ENCODE measurements at regions not wholly inside any gene's neighbourhood (a gene's known extent, or its start where the extent isn't known, plus 50 kb on each side); places are given as distances from the start of the nearest gene placed in this dataset.

DNA sequence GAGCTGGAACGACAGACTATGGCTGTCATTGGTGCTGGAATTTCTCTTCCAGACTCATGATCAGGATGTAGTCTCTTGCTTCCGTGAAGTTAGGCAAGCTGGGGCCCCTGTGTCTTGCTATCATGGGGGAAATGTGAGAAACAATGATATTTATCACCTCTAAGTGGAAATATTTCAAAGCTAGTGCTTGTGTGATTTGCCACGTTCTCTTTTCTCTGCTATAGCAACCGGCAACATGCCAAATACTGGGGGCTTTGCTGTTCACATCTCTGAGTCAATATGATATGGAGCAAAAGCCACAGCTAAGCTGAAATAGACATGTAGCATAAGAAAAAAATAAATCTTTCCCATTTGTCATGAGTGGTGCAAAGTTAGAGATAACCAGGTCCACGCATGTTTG, 668.2 kb upstream of the IGFBP3 start:
- Mint-ChIP-seq H3K27ac (no peak overlapping the region), H3K4me3 (no peak overlapping the region), H3K27me3 (ENCODE audit: low read depth) (no peaks in the 10 kb centered on the region), H3K9me3 (peaks cover 8% of the 10 kb centered on the region), H3K36me3 (ENCODE audit: low read depth) (no peaks in the 10 kb centered on the region), H3K4me1 (ENCODE audit: low read depth) (no peaks in the 10 kb centered on the region)
- CTCF ChIA-PET, result no interaction called here
- no peak for DNase-seq
- intact Hi-C loops (cut with micrococcal nuclease), result no loop called here

DNA sequence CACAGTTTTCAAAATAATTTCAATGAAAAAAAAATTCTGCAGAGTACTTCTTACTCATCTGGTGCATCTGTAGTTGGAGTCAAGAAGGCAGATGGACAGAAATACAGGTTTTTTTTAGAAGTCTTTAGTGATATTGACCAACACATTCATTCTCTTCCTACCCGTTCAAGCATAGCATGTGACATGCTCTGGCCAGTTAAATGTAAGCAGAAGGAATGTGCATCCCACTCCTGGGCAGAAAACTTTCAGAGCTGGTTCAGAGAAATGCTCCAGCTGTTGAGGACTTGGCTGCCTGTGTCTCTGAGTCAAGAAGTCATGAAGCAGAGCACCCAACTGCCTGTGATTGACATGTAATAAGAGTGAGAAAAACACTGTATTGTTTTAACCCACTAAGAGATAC, 665.3 kb upstream of the IGFBP3 start:
- Mint-ChIP-seq H3K27ac (no peak overlapping the region), H3K27me3 (ENCODE audit: low read depth) (no peaks in the 10 kb centered on the region), H3K36me3 (ENCODE audit: low read depth) (no peaks in the 10 kb centered on the region), H3K4me3 (no peak overlapping the region), H3K9me3 (peaks cover 3% of the 10 kb centered on the region), H3K4me1 (ENCODE audit: low read depth) (no peaks in the 10 kb centered on the region)
- no peak for DNase-seq
- CTCF ChIA-PET, result no interaction called here
- intact Hi-C loops (cut with micrococcal nuclease), result no loop called here

DNA sequence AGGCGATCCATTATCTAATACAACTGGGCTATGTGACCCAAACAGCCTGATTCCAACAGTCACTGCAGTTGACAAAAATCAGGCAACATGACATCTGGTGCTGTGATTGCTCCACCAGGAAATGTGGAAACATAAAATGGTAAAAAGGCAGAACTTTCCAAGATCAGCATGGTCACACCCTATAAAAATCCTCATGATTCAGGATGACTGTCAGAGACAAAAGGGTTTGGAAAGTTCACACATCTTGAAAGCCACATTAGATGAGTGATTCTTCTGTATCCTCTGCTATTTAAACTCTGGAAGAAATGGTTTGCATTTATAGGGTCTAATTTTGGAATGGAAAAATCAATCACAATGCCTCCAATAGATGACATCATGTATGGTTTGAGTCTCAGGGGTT, 662.6 kb upstream of the IGFBP3 start:
- H3K4me3 Mint-ChIP-seq, result no peak overlapping the region
- DNase-seq, result no peak
- CTCF ChIA-PET, result no interaction called here
- intact Hi-C loops (cut with micrococcal nuclease), result no loop called here
- H3K4me1 Mint-ChIP-seq (ENCODE audit: low read depth), result no peaks in the 10 kb centered on the region
- H3K9me3 Mint-ChIP-seq, result peaks cover 2% of the 10 kb centered on the region
- H3K27me3 Mint-ChIP-seq (ENCODE audit: low read depth), result no peaks in the 10 kb centered on the region
- no peak overlapping the region for H3K27ac Mint-ChIP-seq
- H3K36me3 Mint-ChIP-seq (ENCODE audit: low read depth), result no peaks in the 10 kb centered on the region

DNA sequence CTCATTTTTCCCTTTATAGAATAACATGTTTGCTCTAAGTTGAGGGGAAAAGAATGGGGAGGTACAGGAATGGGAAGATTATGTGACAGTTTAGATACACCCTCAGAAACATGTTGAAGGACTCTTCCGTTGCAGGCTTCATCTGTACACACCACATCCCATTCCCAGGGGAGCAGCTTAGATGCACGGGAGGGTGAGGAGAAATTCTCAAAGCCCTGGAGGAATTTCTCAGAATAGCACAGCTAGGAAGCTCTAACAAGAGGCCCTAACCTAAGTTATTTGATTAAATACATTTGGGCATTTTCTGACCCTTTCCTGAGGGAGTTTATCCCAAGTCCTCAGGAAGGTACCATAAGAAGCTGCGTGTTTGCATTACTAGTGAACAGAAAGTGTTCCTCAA, 660.2 kb upstream of the IGFBP3 start:
- DNase-seq, result no peak
- H3K4me1 Mint-ChIP-seq (ENCODE audit: low read depth), result no peaks in the 10 kb centered on the region
- H3K27me3 Mint-ChIP-seq (ENCODE audit: low read depth), result no peaks in the 10 kb centered on the region
- intact Hi-C loops (cut with micrococcal nuclease), result no loop called here
- CTCF ChIA-PET, result no interaction called here
- H3K9me3 Mint-ChIP-seq, result no peaks in the 10 kb centered on the region
- no peaks in the 10 kb centered on the region for H3K36me3 Mint-ChIP-seq (ENCODE audit: low read depth)
- no peak overlapping the region for H3K4me3 Mint-ChIP-seq
- no peak overlapping the region for H3K27ac Mint-ChIP-seq

DNA sequence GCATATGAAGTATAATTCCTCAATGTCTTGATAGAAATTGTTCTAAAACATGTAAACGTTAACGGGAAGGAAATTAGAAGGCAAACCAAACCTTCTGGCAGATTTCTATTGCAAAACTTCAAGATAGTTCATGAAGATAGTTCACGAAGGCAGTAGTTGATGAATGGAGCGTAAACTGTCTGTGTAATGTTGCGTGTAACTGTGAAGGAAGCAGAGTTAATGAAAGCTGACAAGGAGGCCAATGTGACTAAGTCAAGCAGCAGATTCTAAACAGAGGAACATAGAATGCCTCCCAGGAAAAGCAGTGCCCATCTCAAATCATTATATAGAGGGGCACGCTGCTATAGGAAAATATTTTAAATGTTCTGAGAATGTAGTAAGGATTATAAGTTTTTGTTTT, 659.7 kb upstream of the IGFBP3 start:
- intact Hi-C loops (cut with micrococcal nuclease), result no loop called here
- CTCF ChIA-PET, result no interaction called here
- H3K36me3 Mint-ChIP-seq (ENCODE audit: low read depth), result no peaks in the 10 kb centered on the region
- H3K27ac Mint-ChIP-seq, result no peak overlapping the region
- no peaks in the 10 kb centered on the region for H3K27me3 Mint-ChIP-seq (ENCODE audit: low read depth)
- H3K4me1 Mint-ChIP-seq (ENCODE audit: low read depth), result no peaks in the 10 kb centered on the region
- no peak overlapping the region for H3K4me3 Mint-ChIP-seq
- no peak for DNase-seq
- no peaks in the 10 kb centered on the region for H3K9me3 Mint-ChIP-seq

DNA sequence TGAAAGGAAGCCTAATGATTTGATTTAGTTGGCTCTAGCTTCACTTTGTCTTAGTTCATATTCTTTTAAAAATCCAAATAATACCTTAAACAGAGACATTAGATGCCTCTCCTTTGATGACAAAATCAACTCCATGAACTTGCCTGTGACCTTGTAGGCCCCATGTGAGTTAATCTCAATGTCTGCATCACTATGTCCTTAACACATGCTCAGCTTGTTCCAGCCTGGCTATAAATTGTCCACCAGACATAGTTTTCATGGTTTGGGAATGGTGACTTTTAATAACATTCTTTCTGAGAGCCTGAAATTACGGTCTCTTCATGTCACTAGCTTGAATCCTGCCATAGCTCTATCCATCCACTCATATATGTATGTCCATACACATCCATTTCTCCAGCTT, 656.3 kb upstream of the IGFBP3 start:
- CTCF ChIA-PET, result no interaction called here
- H3K9me3 Mint-ChIP-seq, result peaks cover 4% of the 10 kb centered on the region
- H3K27me3 Mint-ChIP-seq (ENCODE audit: low read depth), result peaks cover 3% of the 10 kb centered on the region
- intact Hi-C loops (cut with micrococcal nuclease), result no loop called here
- no peaks in the 10 kb centered on the region for H3K36me3 Mint-ChIP-seq (ENCODE audit: low read depth)
- no peak for DNase-seq
- no peak overlapping the region for H3K27ac Mint-ChIP-seq
- H3K4me1 Mint-ChIP-seq (ENCODE audit: low read depth), result no peaks in the 10 kb centered on the region
- H3K4me3 Mint-ChIP-seq, result no peak overlapping the region

DNA sequence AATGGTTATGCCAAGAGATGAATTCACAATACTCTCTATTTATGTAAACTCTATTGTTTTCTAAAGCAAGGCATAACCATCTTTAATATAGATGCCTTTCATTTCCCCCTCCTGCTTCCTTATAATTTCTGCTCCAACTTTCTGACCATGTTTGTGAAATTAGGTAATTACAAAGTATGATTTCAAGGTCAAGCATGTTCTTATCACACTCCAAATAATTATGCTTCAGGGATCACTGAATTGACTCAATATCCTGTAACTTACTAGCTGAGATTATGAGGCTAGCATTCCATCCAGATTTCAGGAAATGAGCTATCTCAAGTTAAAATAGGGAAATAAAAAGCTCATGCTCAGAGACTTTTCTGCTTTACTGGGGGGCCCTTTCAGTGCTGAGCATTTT, 655.9 kb upstream of the IGFBP3 start:
- Mint-ChIP-seq H3K27ac (no peak overlapping the region), H3K4me1 (ENCODE audit: low read depth) (no peaks in the 10 kb centered on the region), H3K36me3 (ENCODE audit: low read depth) (no peaks in the 10 kb centered on the region), H3K4me3 (no peak overlapping the region), H3K27me3 (ENCODE audit: low read depth) (peaks cover 3% of the 10 kb centered on the region), H3K9me3 (peaks cover 4% of the 10 kb centered on the region)
- intact Hi-C loops (cut with micrococcal nuclease), result no loop called here
- CTCF ChIA-PET, result no interaction called here
- no peak for DNase-seq

DNA sequence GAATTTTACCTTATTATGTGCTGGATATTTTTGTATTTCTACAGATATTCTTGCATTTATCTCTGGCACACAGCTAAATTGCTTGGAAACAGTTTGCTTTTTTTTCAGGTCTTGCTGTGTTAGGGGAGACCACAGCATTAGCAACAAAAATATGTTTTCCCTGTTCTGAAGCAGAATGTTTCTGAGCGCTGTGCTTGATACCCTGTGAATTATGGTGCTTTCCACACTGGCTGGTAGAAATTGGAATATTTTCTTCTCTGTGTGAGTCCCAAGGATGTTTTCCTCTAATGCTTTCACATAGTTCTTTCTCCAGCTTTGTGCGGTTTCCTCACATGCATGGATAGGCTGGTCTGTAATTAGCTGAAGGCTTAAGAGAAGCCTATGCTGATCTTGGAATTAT, 651.6 kb upstream of the IGFBP3 start:
- intact Hi-C loops (cut with micrococcal nuclease), result no loop called here
- CTCF ChIA-PET, result no interaction called here
- Mint-ChIP-seq H3K9me3 (peaks cover 4% of the 10 kb centered on the region), H3K36me3 (ENCODE audit: low read depth) (no peaks in the 10 kb centered on the region), H3K27ac (no peak overlapping the region), H3K27me3 (ENCODE audit: low read depth) (peaks cover 3% of the 10 kb centered on the region), H3K4me3 (no peak overlapping the region), H3K4me1 (ENCODE audit: low read depth) (no peaks in the 10 kb centered on the region)
- DNase-seq, result no peak

DNA sequence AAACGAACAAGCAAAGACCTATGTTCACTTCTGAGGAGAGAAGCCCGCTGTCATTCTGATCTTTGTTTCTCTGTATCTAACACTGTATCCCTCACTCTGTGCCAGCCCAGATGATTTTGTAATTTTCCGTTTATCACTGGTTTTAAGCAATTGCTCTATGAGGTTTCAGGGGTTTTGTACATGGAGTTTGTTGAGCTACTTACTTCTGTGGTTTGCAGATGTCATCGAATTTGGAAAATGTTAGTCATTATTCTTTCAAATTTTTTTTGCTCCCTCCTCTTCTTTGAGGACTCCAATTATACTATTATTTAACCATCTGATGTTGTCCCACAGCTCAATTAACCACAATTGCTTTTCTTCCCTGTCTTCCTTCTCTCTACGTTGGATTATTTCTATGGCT, 650.9 kb upstream of the IGFBP3 start:
- Mint-ChIP-seq H3K4me1 (ENCODE audit: low read depth) (no peaks in the 10 kb centered on the region), H3K27ac (no peak overlapping the region), H3K36me3 (ENCODE audit: low read depth) (no peaks in the 10 kb centered on the region), H3K27me3 (ENCODE audit: low read depth) (peaks cover 3% of the 10 kb centered on the region), H3K4me3 (no peak overlapping the region), H3K9me3 (peaks cover 4% of the 10 kb centered on the region)
- DNase-seq, result no peak
- intact Hi-C loops (cut with micrococcal nuclease), result no loop called here
- CTCF ChIA-PET, result no interaction called here

DNA sequence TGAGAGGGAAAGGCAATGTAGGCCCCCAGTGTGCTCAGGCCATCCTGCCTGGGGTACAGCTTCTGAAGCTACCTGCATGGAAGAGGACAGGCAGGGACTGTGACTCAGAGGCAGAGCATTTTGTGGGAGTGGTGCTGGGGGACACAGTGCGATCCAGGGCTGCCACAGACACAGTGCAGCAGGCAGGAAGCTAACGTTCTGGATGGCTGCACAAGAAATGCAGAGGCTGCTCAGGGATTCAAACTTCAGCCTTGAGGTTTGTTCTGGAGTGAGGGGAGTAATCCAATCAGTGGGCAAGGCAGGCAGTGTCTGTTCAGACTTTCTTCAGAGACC, 648.0 kb upstream of the IGFBP3 start:
- no peaks in the 10 kb centered on the region for H3K4me1 Mint-ChIP-seq (ENCODE audit: low read depth)

DNA sequence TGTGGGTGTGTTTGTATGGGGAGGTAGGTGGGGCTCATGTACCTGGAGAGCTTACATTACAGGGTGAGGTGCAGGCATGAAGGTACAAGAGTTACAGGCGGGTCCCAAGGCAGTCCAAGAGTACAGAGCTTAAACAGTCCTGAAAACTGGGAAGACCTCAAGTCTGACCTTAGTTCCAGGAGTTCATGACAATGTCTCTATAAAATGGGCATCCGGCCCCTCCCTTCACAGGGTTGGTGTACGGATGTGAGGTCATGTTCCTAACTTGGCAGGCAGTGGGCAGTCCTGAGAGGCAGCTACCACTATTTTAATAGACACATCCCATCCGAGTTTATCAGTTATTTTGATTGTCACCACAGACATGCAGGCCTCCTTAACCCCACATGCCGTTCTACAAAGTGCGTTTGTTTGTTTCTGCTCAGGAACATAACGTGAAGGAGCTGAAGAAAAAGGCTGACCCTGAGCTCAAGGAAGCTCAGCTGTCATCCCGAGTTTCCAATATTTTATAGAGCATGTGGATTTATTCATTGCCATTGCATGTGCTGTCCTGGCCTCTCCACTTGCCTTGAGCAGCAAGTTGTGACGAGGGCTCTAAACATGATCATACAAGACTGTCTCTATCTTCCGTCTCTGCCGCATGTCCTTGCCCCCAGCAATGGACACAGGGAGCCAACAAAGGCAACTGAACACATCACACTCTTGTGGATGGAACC, 647.5 kb upstream of the IGFBP3 start:
- Mint-ChIP-seq H3K4me1 (ENCODE audit: low read depth) (no peaks in the 10 kb centered on the region), H3K4me3 (no peak overlapping the region), H3K36me3 (ENCODE audit: low read depth) (no peaks in the 10 kb centered on the region), H3K27ac (no peak overlapping the region), H3K27me3 (ENCODE audit: low read depth) (no peaks in the 10 kb centered on the region), H3K9me3 (peaks cover 4% of the 10 kb centered on the region)
- no peak for DNase-seq
- intact Hi-C loops (cut with micrococcal nuclease), result no loop called here
- CTCF ChIA-PET, result no interaction called here

More for the DNA sequence above, 648.0 kb upstream of the IGFBP3 start:
- Mint-ChIP-seq H3K9me3 (peaks cover 2% of the 10 kb centered on the region), H3K36me3 (ENCODE audit: low read depth) (no peaks in the 10 kb centered on the region), H3K27ac (no peak overlapping the region), H3K27me3 (ENCODE audit: low read depth) (peaks cover 3% of the 10 kb centered on the region), H3K4me3 (no peak overlapping the region)
- CTCF ChIA-PET, result no interaction called here
- no peak for DNase-seq
- intact Hi-C loops (cut with micrococcal nuclease), result no loop called here

DNA sequence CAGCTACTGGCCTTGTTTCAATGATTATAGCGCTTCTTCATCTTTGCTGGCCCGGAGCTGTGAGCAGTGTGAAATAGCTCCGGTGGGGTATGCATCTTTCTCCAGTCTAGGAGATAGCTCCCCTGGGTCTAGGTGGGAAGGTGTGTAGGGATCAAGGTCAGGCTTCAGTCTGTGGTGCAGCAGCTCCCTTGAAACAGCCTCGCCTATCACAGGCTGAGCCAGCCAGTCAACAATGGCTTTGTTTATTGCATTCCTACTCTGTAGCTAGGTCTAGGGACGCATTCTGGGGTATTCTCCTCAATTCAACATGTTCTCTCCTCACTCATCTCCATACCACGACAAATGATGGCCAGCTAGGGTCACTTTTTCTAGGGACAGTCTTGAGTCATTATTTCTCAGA, 646.8 kb upstream of the IGFBP3 start:
- CTCF ChIA-PET, result no interaction called here
- peaks cover 4% of the 10 kb centered on the region for H3K9me3 Mint-ChIP-seq
- no peaks in the 10 kb centered on the region for H3K4me1 Mint-ChIP-seq (ENCODE audit: low read depth)
- H3K27ac Mint-ChIP-seq, result no peak overlapping the region
- no peak for DNase-seq
- H3K27me3 Mint-ChIP-seq (ENCODE audit: low read depth), result no peaks in the 10 kb centered on the region
- no peaks in the 10 kb centered on the region for H3K36me3 Mint-ChIP-seq (ENCODE audit: low read depth)
- intact Hi-C loops (cut with micrococcal nuclease), result no loop called here
- no peak overlapping the region for H3K4me3 Mint-ChIP-seq

DNA sequence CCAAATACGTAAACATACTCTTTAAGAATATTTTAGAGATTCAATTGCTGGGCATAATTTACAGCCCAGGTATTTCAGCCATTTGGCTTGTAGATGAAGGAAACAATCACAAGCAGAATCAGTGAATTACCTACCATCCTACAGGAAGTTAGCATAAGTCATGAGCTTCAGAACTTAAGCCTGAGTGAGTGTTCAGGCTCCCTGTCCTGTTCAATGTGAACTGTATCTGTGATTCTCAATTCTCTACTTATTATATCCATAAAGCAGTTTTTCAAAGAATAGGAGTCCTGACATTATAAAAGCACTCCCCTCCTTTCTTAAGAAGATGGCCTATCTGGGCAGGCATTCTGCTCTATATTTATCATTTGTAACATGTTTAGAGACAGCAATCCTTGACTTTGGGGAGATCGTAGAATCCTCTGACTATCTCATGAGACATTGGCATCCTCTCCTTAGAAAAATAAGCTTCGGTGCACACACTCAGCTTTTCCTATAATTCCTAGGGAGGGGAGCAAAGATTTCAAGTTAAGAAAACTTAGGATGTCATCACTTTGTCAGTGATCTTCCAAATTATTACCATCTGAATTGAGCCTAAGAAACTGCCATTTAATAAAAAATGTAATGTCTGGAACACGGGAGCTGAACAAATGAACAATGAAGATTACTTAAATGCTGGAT, 645.2 kb upstream of the IGFBP3 start:
- DNase-seq, result no peak
- no peaks in the 10 kb centered on the region for H3K4me1 Mint-ChIP-seq (ENCODE audit: low read depth)
- H3K27me3 Mint-ChIP-seq (ENCODE audit: low read depth), result no peaks in the 10 kb centered on the region
- H3K27ac Mint-ChIP-seq, result no peak overlapping the region
- CTCF ChIA-PET, result no interaction called here
- no peak overlapping the region for H3K4me3 Mint-ChIP-seq
- H3K9me3 Mint-ChIP-seq, result peaks cover 6% of the 10 kb centered on the region
- intact Hi-C loops (cut with micrococcal nuclease), result no loop called here
- H3K36me3 Mint-ChIP-seq (ENCODE audit: low read depth), result no peaks in the 10 kb centered on the region

Measured in activated naive CD4-positive, alpha-beta T cell treated with anti-CD3 and anti-CD28 coated beads for 36 hours (primary cell).